Panc1 (cell line): ENCODE measurements at regions not wholly inside any gene's neighbourhood (a gene's known extent, or its start where the extent isn't known, plus 50 kb on each side); places are given as distances from the start of the nearest gene placed in this dataset.

ENCODE experiments used
- CTCF ChIP-seq: fragments of 450-650 bp; IDR thresholded peaks from 2 replicates; pipeline ENCODE4 v1.5.1; 2017; ENCODE audit warnings: mild to moderate bottlenecking
- POLR2AphosphoS5 ChIP-seq: IDR thresholded peaks from 2 replicates; pipeline ENCODE4 v1.6.1; 2012; ENCODE audit warnings: mild to moderate bottlenecking, low read depth, low read length, moderate library complexity
- REST ChIP-seq, 2 experiments: IDR thresholded peaks; 2 replicates each; pipeline ENCODE4 v1.6.1; 2011 to 2012; ENCODE audit warnings: low read depth in 2 of 2, control low read depth in 1 of 2, low read length in 1 of 2, mild to moderate bottlenecking in 1 of 2, moderate library complexity in 1 of 2; ENCODE audit not compliant: insufficient read depth in 1 of 2
- SIN3A ChIP-seq: IDR thresholded peaks from 2 replicates; pipeline ENCODE4 v1.6.1; 2012; ENCODE audit warnings: low read depth, mild to moderate bottlenecking, low read length, moderate library complexity, borderline replicate concordance; ENCODE audit not compliant: insufficient read depth

GRCh38 chr13:85610024-85610423 lies 189.2 kb downstream of the SLITRK6 start:
- TF ChIP-seq CTCF (no peak), SIN3A (no peak), POLR2AphosphoS5 (no peak), REST (IDR thresholded peaks at IDR 0.05; ENCODE audit: insufficient read depth in 1 of 2, low read depth in 2 of 2, low read length in 1 of 2) (no peak)
